ENCODE measurements at regions not wholly inside any gene's neighbourhood (a gene's known extent, or its start where the extent isn't known, plus 50 kb on each side); places are given as distances from the start of the nearest gene placed in this dataset.

GRCh38 chr12:105561546-105562198 lies 231.2 kb downstream of the C12orf75 start:
- peak; percentile 16 for TF ChIP-seq CTCF (IDR thresholded peaks at IDR 0.05; ENCODE audit: insufficient read depth, low read depth, low read length)
- H3K4me3 ChIP-seq (ENCODE audit: low read depth, low read length), result no peak overlapping the region
- DNase-seq (ENCODE audit: low read depth), result no peak

- DNase-seq (ENCODE audit: low read depth), result peak; percentile 75
- H3K4me3 ChIP-seq (ENCODE audit: low read depth, low read length), result no peak overlapping the region
- TF ChIP-seq CTCF (IDR thresholded peaks at IDR 0.05; ENCODE audit: insufficient read depth, low read depth, low read length), result peak; percentile 2
These were observed 231.9 kb downstream of the C12orf75 start for GRCh38 chr12:105562199-105562971.

- DNase-seq (ENCODE audit: low read depth), result no peak
These were observed 236.6 kb downstream of the C12orf75 start for GRCh38 chr12:105567061-105567460.

GRCh38 chr12:105569886-105570285 lies 239.4 kb downstream of the C12orf75 start:
- TF ChIP-seq CTCF (IDR thresholded peaks at IDR 0.05; ENCODE audit: insufficient read depth, low read depth, low read length), result no peak
- DNase-seq (ENCODE audit: low read depth), result no peak

More at GRCh38 chr12:105567061-105567460, 236.6 kb downstream of the C12orf75 start:
- no peak for TF ChIP-seq CTCF (IDR thresholded peaks at IDR 0.05; ENCODE audit: insufficient read depth, low read depth, low read length)
- no peak overlapping the region for H3K4me3 ChIP-seq (ENCODE audit: low read depth, low read length)

GRCh38 chr12:105570944-105571343 lies 240.5 kb downstream of the C12orf75 start:
- DNase-seq (ENCODE audit: low read depth), result no peak

More at GRCh38 chr12:105569886-105570285, 239.4 kb downstream of the C12orf75 start:
- no peak overlapping the region for H3K4me3 ChIP-seq (ENCODE audit: low read depth, low read length)

GRCh38 chr12:105573574-105573973 lies 243.1 kb downstream of the C12orf75 start:
- no peak for TF ChIP-seq CTCF (IDR thresholded peaks at IDR 0.05; ENCODE audit: insufficient read depth, low read depth, low read length)
- H3K4me3 ChIP-seq (ENCODE audit: low read depth, low read length), result no peak overlapping the region
- no peak for DNase-seq (ENCODE audit: low read depth)

More at GRCh38 chr12:105570944-105571343, 240.5 kb downstream of the C12orf75 start:
- no peak overlapping the region for H3K4me3 ChIP-seq (ENCODE audit: low read depth, low read length)
- TF ChIP-seq CTCF (IDR thresholded peaks at IDR 0.05; ENCODE audit: insufficient read depth, low read depth, low read length), result no peak

Measured in fibroblast of villous mesenchyme (primary cell).